ENCODE measurements at regions not wholly inside any gene's neighbourhood (a gene's known extent, or its start where the extent isn't known, plus 50 kb on each side); places are given as distances from the start of the nearest gene placed in this dataset.

GRCh38 chr5:4345850-4346249, 750.2 kb downstream of the IRX1 start:
- DNase-seq, result no peak

DNA sequence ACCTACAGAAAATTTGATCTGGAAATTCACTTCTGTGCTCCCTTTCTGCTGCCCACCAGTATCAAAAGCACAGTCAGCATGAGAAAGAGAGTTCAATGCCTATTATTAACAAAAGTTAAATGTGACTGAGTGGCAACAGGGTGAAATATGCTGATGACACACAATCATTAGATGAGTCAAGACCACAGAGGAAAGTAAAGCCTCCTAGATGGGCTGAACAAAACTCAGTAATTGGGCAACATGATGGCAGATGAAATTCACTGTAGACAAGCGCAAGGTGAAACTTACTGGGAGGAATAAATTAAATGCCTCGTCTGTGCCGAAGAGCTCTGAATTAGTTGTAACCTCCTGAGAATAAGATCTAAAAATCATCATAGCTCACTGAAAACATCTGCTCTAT, 752.8 kb downstream of the IRX1 start:
- peak; percentile 40 for DNase-seq

DNA sequence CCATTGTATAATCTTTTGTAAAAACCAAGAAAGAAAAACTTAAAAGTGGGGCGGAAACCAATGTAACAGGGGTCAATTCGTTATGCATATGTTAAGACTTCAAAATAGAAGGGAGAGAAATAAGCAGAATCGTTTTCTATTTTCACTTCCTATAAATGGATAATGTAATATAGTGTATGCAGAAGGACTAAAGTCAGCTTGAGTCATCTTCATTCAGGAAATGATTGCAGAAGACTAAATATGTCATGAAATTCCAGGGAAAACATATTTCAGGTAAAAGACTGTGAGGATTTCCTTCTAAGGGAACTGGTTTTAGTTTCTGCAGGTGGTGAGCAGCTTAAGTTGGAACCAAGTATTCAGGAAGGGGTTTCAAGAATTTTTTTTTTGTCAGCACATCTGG, 753.3 kb downstream of the IRX1 start:
- no peak for DNase-seq

GRCh38 chr5:4356201-4356600, 760.6 kb downstream of the IRX1 start:
- no peak for DNase-seq

DNA sequence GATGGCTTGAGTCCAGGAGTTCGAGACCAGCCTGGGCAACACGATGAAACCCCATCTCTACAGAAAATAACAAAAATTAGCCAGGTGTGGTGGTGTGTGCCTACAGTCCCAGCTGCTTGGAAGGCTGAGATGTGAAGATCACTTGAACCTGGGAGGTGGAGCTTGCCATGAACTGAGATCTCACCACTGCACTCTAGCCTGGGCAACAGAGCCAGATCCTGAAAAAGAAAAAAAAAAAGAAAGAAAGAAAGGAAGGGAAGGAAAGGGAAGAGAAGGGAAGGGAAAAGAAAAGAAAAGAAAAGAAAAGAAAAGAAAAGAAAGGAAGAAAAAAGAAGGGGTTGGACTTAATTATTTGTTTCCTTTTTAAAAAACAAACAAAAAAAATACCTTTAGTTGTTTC, 764.2 kb downstream of the IRX1 start:
- no peak for DNase-seq

GRCh38 chr5:4361753-4362152, 766.1 kb downstream of the IRX1 start:
- DNase-seq, result peak; percentile 6

DNA sequence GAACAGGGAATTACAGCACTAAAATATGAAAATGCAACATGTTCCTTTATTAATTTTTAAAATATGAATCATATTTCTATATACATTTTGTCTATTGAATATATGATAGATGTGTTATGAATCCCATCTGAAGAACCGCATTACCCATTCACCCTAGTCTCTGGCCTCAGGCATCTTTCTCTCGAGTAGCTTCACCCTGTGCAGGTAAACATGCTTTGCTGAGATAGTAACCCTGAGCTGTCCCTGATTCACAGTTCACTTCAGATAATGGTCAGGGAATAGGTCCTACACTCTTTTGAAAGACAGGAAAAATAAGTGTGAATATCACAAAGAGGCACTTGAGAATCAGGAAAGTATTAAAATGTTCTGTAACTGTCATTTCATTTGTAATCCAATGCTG, 766.8 kb downstream of the IRX1 start:
- no peak for DNase-seq

GRCh38 chr5:4363045-4363444, 767.4 kb downstream of the IRX1 start:
- no peak for DNase-seq

GRCh38 chr5:4366628-4367027, 771.0 kb downstream of the IRX1 start:
- no peak for DNase-seq

DNA sequence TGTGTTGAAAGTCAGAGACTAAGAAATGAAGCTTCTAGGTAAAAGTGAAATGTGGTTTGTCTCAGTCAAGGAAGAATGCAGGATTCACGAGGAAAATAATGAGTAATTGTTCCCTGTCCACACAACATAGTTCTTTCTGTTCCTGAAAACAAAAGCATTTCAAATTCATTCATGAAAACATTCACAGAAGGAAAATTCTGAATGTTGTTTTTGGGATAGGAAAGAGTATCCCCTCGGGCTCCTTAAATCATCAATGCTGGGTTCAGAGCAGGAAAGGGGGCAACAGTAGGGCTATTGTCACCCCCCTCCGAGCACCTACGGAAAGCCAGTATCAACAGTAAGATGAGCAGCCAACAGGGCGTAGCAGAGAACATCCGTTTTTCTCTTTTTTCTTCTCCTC, 769.9 kb upstream of the ADAMTS16 start:
- no peak for DNase-seq

GRCh38 chr5:4372481-4372880, 767.6 kb upstream of the ADAMTS16 start:
- DNase-seq, result no peak

- DNase-seq, result no peak
Observed at GRCh38 chr5:4373051-4373820, 766.9 kb upstream of the ADAMTS16 start.

DNA sequence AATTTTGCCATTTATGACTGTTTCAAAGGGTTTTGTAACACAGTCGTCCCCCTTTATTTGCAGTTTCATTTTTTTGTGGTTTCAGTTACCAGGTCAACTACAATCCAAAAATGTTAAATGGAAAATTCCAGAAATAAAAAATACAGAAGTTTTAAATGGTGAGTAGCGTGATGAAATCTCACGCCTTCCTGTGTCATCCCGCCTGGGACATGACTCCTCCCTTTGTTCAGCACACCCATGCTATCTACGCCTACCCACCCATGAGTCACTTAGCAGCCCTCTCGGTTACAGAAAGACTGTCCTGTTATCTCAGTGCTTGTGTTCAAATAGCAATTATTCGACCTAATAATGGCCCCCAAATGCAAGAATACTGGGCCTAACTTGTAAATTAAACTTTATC, 765.3 kb upstream of the ADAMTS16 start:
- DNase-seq, result peak; percentile 52

DNA sequence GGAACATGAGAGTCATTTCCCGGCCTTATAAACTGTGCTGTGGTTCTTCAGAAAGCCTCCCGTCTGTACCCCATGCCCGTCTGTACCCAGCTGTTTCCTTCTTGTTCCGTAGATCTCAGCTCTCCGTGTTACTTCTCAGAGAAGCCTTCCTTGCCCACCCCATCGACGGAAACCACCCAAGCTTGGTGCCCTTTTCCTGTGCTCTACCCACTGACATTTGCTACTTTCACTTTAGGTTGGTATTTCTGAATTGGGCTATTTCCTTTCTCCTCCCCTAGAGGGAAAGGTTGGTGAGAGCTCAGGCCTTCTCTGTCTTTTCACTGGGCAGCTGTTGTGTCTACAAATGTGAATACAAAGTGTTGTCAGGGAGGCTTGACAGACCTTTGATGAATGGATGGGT, 764.5 kb upstream of the ADAMTS16 start:
- no peak for DNase-seq

- DNase-seq, result no peak
Observed at GRCh38 chr5:4383102-4383501, 757.0 kb upstream of the ADAMTS16 start.

DNA sequence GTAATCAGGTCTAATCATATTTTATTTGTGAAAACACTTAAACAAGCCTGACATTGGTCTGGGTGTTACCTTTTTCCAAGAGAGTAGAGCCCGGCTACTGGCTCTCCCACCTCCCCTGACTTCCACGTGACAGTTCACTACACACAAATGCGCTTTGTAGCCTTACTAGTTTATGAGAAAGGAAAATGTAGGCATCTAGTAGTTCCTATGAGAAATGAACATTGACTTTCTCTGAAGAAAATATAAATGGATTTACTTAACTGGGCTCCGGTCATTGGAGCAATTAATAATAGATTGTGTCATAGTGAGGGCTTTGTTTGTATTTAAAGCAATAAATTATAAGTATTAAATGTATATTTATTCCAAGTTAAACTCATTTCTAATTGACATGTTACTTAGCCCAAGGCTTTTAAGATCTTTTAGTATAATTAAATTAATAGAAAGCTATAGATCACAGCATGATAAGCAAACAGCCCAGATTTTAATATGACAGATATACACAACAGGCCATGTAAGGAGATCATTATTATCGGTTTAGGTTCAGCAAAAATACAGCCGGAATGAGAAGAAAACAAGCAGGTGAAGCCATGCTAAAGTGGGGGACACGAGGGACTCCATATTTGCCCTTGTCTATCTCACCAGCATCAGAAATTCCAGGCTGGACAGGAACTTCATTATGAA, 756.5 kb upstream of the ADAMTS16 start:
- DNase-seq, result no peak

- DNase-seq, result peak; percentile 17
Observed at GRCh38 chr5:4384649-4385048, 755.5 kb upstream of the ADAMTS16 start.

GRCh38 chr5:4386152-4386551, 754.0 kb upstream of the ADAMTS16 start:
- DNase-seq, result no peak

GRCh38 chr5:4387290-4387689, 752.8 kb upstream of the ADAMTS16 start:
- DNase-seq, result peak; percentile 12

DNA sequence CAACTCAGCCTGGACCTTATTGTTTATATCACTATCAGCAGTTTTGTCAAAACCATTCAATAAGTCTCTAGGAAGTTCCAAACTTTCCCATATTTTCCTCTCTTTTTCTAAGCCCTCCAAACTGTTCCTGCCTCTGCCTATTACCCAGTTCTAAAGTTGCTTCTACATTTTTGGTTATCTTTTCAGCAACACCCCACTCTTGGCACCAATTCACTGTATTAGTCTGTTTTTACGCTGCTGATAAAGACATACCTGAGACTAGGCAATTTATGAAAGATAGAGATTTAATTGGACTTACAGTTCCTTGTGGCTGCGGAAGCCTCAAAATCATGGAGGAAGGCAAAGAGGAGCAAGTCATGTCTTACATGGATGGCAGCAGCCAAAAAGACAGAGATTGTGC, 744.4 kb upstream of the ADAMTS16 start:
- no peak for DNase-seq

DNA sequence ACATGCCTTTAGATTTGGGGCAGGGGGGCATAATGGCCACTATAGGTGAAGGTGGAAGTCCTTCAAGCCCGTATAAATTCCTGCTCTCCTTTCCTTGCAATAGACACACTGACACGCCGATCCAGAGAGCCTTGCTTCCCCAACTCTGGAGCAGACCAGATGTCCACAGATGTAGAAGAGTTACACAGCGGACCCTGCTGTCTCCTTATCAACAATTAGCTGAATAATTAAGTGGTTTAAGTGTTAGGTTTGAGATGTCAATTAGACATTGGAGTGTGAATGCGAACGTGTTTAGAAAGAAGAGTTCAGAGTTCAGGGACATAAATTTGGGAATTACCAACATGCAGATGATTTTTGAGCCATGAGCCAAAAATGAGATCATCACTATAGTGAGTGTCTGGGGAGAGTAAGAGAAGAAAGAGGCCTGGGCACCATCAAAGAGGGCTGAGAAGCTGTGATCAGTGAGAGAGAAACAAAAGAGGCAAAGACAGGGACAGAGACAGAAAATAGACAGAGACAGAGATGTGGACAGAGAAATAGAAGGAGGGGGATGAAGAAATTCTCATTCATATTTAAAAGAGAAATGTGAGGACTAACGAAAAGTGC, 734.4 kb upstream of the ADAMTS16 start:
- no peak for DNase-seq

DNA sequence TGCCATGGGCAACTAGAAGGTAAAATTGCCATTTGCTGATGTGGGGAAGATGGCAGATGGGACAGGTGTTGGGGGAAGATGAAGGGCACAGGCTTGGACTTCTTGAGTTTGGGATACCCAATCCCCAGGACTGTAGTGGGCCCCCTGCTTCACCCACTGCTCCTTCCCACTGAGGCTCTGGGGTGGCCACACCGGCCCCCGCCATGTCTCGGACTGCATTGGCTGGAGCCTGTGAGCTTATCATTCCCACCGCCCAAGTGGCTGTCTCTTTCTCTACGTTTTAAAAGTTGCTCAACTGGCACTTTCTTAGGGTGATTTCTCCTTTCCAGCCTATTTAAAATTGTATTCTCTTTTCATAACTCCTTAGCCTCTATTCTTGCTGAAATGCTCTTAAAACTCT, 730.0 kb upstream of the ADAMTS16 start:
- no peak for DNase-seq

GRCh38 chr5:4411664-4412063, 728.5 kb upstream of the ADAMTS16 start:
- DNase-seq, result no peak

DNA sequence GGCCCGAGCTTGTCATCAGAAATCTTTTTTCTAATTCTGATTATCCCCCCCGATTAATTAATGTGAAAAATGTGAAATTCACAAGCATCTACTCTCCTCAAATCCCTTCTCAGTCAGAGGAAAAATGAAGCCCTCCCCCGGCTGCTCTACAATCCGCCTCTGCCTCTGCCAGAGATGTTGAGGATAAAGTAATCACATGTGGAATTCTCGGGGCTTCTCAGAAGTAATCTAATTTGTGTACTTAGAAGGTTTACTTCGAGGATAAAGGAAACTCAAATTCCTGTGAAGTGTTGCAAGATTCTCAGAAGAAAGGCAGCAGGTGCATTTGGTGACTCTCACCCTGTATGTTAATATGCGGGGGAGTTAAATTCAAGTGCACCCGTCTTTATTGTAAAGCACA, 726.1 kb upstream of the ADAMTS16 start:
- no peak for DNase-seq

Measured in fibroblast of skin of back (primary cell).